GOT3 (cell line): ENCODE measurements at regions not wholly inside any gene's neighbourhood (a gene's known extent, or its start where the extent isn't known, plus 50 kb on each side); places are given as distances from the start of the nearest gene placed in this dataset.

Source experiments
- DNase-seq: peaks from one replicate; lab custom pipeline; 2025; ENCODE audit warnings: mixed read lengths; lab: John Stamatoyannopoulos, UW

DNA sequence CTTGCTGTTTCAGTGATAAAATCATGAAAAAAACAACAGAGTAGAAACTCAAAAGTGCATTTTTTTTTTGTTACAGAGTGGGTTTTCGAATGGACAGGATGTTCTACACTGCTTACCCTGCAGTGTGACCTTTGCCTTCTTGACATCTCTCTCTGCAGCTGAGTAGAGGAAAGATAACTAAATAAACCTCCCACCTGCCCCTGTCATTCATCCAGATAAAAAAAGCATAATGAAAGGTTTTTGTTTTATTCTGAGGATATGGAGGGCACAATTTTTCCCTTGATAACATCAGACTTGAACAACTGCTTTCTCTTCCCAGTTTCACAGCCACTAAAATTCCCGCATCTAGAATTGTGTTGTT, 193.6 kb upstream of the FOXQ1 start:
- no peak for DNase-seq

DNA sequence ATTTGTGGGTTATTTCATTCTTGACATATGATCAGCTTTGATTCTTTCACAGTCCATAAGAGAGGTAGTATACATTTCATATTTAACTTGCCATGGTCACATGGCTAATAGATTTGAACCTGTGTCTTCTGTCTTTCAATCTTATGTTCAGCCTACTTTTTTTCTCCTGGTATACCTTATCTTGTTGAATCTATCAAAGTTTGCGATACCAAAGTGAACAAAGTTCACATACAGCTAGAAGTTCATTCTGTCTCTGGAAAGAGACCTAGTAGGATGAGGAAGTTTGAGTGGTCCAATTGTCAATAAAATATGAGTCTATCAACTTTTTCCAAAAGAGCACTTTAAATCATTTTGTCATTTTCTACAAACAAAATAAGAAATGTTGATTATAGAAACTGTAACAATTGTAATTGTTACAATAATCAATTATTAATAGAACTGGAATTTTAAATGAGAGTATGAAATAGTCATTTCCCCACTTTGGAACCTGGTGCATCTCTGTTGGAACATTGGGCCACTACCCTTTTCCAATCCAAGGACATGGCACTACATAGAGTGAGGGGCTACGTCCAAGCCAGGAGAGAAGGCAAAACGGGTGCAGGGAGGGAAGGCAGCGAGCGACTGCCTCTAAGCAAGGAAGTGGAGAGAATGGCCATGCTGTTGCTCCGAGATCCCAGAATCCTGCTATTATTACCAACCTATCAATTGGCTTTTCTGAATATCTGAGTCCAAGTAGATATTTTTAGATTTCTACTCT, 194.2 kb upstream of the FOXQ1 start:
- no peak for DNase-seq

DNA sequence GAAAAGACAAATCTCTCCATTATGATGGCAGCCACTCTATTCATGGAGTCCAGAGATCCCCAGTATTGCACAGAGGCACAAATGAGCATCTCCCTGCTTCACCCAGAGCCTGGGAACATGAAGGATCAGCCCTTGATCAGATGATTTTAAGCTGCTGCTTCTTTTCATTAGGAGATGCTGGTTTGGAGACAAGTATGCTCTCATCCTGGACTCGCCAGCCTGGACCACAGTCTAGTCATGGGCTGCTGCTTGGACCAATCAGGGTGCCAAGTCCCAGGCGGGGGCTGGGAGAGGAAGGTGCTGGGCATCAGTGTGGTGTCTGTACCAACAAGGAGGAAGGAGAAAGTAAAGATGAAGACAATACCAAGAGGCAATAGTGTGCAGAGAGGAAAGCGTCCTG, 195.7 kb upstream of the FOXQ1 start:
- no peak for DNase-seq

DNA sequence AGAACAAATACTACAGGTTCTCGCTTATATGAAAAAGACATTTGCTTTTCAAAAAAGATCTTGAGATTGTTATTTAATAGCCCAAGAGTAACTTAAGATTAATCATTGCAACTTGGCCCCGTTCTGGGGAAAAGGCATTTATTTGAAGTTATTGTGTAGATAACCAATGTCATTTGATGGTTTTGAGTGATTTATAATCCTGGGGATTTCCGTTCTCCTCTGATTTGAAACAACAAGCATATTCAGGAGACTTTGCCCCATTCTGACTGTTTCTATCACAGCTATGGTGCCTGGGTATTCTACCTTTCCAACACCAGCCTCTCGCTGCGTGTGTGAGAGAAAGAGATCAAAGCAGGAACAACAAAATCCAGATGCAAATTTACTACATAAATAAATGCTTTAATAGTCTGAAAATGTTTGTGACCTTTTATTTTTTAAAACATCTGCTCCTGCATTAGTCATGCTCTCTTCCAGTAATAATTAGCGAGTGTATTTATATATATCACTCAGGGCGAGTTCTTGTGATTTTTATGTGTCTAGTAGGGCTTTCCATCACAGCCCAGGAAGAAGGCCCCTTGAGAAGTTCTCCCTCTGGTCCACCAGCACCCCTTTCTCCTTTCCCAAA, 197.9 kb upstream of the FOXQ1 start:
- DNase-seq = no peak

DNA sequence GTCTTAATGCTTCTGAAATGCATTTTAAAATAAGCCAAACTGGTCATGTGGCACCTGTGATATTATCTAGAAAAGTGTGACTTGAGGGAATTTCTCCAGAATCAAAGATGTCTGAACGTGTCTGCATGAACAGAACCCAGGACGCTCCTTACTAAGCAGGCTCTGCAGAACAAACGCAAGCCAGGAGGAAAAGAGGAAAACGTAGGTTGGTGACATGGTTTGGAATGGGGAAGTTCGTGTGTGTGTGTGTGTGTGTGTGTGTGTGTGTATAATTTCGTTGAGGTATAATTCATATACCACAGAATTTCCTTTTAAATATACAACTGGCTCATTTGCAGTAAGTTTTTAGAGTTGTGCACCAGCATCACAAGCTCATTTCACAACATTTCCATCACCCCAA, 200.5 kb upstream of the FOXQ1 start:
- no peak for DNase-seq

DNA sequence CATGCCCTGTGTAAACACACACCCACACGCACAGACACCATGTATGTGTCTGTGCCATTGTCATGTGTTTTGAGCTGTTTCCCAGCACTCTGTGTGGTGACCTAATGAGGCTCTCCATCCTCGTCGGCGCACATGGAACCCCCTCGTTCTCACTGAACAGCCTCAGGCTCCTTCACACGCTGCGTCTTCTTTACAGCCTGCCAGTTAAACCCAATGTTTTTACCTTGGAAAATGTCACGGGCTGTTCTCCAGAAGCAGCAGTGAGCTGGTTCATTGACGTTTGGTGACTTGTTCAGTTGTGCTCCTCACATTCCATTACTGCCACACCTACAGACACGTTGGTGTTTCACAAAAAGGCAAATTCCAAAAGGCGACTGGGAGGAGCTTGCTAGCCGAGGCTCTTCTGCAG, 201.0 kb upstream of the FOXQ1 start:
- DNase-seq = no peak

DNA sequence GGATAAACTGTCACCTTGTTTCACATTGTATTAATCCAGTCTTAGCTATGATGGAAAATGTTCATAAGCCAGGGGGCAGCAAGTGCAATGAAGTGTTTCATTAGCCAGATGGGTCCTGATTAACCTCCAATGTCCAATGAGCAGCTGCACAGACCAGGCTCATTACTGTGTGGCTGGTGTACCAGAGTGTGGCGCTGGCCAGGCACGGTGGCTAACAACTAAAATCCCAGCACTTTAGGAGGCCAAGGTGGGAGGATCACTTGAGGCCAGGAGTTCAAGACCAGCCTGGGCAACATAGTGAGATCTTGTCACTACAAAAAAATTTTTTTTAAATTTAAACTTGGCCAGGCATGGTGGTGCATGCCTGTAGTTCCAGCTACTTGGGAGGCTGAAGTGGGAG, 201.7 kb upstream of the FOXQ1 start:
- no peak for DNase-seq

DNA sequence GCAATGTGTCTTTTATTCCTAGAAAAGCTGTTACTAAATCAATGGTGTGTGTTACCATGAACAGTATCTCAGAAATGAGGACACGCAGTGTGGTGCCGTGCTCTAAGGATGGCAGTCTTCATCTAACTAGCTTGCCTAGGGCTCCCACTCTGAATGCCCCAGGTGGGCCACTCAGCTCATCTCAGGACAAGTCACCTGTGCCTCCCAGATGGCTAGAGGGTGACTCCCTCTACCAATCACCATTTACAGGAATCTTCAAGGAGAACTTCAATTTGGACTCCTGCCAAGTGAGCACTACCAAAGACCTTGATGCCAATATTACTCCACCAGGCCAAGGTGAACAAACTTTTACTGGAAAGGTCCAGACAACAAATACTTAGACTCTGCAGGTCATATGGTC, 202.8 kb upstream of the FOXQ1 start:
- DNase-seq = no peak

DNA sequence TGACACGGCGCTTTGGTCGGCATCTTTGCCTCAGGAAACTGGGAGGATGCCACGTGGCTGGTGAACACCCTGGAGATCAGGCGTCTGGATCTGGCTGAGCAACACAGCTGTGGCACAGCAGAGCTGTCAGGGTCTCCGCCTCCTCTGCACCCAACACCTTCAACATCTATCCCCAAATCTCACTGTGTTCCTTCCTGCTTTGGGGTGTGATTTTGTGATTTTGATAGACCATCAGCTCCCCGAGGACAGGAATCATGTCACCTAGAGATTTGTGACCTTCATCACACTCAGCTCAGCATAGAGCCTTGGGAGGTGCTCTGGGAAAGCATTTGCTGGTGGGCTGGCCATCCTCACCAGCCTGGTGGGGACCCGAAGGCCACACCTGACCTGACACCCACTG, 203.7 kb upstream of the FOXQ1 start:
- no peak for DNase-seq

DNA sequence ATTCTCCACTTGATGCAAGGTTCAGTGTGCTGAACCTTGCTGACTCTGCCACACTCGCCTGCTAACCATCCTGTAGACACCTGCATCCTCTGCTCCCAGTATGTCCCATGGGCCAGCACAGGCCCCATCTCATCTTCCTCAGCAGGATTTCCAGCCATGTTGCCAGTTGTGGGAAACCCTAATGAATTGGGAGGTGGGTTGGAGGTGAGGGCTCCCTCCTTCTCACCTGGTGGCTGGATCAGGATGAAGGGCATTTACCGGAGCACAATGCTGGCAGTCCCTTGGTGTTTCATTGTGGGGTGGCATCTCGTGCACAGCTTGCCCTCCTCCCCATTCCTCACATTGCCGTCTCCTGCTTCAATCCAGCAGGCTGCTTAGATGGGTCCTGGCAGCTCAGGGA, 204.3 kb upstream of the FOXQ1 start:
- no peak for DNase-seq

DNA sequence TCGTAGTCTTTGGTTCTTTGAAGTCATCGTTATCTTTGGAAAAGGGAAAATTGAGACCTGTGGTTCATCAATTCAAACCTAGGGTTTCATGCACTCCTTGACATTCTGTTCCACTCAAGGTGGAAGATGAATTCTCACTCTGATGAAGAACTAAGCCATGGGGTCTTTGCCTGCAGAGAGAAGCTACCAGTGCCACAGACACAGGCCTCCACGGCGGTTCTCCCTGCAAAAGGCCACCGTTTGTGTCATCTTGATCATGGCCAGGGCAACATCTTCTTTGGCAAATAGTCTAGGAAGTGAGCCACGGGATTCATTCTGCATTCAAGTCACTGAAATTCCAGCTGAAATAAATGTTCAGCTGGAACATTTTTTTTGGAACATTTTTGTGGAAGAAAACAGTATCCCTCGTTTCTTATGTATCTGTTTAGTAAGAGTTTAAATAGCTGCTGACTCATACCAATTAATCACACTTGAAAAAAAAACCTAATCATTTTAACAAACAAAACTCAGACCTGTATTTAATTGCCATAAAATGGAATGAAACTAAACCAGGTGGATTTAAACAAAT, 206.0 kb upstream of the FOXQ1 start:
- no peak for DNase-seq

DNA sequence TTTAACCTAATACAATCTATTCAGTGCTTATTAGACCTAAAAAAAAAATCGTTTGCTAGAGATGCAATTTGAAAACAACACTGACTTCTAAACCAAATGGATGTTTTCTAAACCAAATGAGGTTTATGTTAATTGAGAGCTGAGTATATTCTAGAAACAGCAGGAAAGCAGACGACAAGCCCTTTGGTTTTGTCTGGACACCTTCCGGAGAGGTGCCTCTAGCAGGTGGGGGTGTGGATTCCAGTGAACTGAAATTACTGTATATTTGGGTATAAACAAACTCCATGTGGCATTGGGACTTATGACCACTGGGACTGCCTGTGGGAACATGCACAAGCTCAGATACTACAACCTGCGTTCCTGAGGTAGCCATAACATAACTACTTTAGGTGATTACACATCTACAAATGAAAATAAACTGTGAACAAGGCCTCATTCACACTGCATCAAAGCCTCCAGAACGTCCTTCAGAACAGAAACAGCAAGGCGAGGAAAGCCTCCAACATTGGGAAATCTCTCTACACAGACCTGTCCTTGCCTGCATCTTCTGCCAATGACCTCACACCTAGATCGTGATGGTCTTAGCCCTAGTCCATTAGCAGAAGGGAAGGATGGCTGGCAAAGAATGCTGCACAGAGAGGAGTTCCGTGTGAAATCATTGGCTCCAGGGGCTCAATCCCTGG, 206.8 kb upstream of the FOXQ1 start:
- no peak for DNase-seq

DNA sequence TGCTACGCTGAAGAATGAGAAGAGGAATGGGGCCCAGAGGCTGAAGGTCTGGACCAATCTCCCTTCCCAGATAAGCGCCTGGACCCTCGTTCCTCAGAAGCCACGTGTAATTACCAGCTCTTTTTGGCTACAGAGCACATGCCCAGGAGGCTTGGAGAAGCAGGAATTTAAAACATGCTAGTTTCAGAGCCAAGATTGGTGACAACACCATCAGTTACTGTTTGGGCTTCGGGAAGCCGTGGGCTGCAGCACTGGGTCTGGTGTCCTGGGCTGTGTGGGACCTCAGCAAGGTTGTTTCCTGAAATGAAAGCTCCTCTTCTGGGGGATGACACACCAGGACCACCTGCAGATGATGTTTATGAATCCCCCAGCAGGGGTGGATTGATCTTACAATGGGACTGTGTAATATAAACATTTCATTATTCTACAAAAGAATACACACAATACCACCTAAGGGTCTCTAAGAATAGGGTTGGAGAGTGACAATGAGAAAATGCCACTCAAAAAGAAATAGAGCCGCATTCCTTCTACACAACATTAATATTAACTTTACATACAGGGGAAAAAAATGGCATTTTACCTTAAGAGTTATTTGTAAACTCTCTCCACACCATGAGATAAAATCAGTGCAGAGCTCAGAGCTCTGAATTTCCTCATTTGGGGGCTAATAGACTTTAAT, 207.8 kb upstream of the FOXQ1 start:
- DNase-seq = no peak

DNA sequence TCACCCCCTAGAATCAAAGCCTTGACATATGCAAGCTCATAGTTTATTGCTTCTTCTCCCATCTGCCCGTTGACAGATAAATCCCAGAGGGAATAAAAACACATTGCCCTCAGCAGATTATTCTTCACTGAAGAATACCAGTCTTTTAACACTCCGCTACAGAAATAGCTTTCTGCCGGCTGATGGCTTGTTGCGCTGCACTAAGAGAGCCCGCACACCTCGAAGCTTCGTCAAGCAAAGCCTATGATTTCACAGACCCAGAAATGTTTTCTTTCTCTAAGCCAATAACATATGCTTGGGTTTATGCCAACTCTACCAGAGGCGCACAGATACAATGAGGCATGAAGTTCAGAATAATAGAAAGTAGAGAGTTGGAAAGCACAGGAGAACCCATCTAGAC, 208.9 kb upstream of the FOXQ1 start:
- DNase-seq = no peak

DNA sequence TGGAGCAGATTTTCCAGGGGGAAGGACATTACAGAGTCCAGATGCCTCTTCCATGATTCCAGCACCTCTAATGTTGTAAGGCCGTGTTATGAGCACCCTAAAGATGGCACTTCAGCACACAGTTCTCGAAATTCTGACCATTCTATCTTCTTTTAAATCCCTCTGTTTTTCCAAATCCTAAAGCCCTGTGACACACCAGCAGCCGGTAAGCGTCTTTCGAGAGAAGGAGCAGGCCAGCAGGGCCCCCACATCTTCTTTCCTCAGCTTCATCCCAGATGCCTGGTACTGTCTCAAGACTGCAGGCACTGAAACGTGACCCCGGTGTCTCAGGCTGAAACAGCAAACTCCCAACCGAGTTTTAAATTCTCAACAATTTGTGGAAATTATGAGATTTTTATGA, 211.6 kb upstream of the FOXQ1 start:
- no peak for DNase-seq

DNA sequence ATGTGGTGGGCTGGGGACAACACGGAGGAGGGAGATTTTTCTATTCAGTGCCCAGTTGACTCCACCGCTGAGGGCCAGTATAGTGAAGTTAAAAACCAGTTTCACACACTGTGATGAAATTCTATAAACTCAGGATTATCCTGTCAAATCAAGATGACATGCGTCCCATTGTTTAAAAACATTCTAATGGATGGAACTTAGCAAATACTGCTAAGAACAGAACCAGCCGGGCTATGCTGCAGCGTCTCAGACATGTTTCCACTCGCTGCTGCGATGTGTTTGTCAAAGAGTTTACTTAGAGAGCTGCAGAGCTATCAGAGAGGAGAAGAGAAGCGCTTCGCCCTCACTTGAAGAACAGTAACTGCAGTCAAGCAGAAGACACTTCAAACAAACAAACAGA, 212.6 kb upstream of the FOXQ1 start:
- no peak for DNase-seq

DNA sequence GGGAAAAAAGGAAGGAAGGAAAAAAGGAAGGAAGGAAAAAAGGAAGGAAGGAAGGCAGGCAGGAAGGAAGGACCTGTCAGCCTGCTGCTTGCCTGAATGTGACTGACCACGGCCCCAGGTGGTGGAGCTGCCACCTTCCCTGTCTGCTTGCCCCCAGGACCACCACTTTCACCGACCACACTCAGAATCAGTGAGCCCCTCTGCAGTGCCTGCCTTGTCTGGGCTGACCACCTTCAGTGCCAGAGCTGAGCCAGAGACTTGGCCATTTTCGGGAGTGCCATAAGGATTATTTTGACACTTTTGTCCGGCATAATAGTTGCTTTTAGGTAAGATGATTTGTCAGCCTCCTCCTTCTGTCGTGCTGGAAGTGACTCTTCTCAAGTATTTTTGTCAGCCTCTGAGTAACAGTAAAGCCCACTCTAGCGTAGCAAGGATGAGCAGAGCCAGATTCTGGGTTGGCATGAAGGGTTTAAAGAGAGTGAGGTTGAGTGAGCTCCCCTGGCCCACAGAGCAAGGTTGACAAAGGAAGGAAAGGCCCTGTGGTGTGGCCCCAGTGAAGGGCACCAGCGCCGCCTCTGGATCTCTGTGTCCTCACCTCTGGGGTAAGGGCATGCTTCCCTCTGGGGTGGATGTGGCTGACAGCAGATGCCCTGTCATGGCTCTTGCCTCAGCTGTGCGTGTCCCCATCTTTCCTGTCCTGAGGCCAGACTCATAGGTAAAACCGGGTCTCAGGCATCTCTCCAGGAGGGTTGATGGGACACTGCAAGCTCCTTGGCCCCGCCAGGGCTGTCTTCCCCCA, 214.7 kb upstream of the FOXQ1 start:
- DNase-seq = no peak

DNA sequence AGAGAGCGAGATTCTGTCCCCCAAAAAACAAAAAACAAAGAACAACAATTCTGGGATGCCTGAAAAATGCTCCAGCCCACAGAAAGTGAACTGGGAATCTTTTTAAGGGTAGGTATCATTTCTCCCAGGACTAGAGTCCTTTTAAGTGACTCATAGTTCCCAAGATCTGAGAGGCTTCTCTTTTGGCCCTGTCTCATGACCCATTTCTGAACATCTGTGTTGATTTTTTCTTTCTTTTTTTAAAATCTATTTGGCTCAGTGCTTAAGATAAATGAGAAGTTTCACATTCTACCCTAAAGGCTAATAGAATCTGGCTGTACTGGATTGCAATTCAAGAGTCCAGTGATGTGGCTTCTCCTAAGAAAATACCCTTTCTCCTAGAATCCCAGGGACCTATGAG, 217.6 kb upstream of the FOXQ1 start:
- DNase-seq = no peak

DNA sequence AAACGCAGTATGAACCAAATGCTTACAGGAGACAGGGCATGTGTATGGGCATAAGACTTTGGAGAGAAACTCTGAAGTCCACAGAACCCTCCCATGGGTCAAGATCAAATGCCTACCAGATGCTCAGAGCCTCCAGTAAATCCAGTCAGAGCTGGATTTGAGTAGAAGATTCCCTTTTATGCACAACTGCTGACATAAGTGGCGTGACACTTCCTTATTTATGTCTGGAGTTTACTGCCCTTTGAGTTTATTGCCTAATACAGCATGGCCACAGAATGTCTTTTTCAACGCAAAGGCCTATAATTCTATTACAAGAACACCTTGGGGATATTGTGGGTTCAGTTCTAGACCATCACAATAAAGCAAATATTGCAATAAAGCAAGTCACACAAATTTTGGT, 220.0 kb upstream of the FOXQ1 start:
- no peak for DNase-seq

DNA sequence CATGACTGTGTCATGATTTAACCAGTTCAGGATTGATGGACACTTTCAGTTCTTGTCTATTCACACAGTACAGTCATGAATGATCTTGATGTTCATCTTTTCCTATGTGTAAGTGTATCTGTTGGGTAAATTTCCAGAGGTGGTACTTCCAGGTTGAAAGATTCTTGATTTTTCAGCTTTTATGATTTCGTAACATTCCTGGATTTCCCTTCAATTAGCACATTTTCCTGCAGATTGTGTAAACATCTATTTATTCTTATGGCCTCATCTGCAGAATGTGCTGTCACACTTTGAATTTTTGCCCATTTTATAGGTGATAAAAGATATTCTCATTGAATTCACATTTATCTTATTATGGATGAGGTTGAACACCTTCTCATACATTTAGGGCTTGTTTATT, 222.0 kb upstream of the FOXQ1 start:
- no peak for DNase-seq

DNA sequence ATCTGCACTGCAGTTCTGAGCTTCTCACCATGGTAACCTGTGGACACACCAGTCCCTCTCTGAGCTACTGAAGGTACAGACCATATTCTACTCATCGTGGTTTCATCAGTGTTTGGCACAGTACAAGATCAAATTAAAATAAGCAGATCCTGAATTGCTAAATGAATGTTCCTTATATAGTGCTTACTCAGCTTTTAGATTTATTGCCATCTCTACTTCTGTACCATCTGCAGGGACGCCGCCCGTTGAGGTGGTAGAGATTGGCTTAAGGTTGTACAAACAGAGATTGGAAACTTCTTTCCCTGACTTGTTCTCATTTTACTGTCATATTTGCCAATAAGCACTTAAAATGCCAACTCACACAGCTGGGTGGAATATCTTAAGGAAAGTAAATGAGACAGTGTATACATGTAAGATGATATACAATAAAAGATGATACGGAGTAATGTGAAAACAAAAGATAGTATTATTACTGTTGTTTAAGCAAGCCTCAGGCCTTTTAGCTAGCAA, 223.4 kb upstream of the FOXQ1 start:
- DNase-seq = no peak
